ENCODE measurements at regions not wholly inside any gene's neighbourhood (a gene's known extent, or its start where the extent isn't known, plus 50 kb on each side); places are given as distances from the start of the nearest gene placed in this dataset.

GRCh38 chr12:13841358-13841757, 140.0 kb downstream of the GRIN2B start:
- DNase-seq (ENCODE audit: low read depth, low spot score), result no peak

GRCh38 chr12:13839365-13840336, 141.8 kb downstream of the GRIN2B start:
- DNase-seq (ENCODE audit: low read depth, low spot score), result no peak

- DNase-seq (ENCODE audit: low read depth, low spot score), result no peak
These were observed 145.3 kb downstream of the GRIN2B start for GRCh38 chr12:13836099-13836498.

GRCh38 chr12:13835652-13836051, 145.8 kb downstream of the GRIN2B start:
- DNase-seq (ENCODE audit: low read depth, low spot score), result no peak

GRCh38 chr12:13834241-13834640, 147.2 kb downstream of the GRIN2B start:
- DNase-seq (ENCODE audit: low read depth, low spot score), result no peak

- no peak for DNase-seq (ENCODE audit: low read depth, low spot score)
These were observed 164.3 kb downstream of the GRIN2B start for GRCh38 chr12:13817131-13817530.

DNA sequence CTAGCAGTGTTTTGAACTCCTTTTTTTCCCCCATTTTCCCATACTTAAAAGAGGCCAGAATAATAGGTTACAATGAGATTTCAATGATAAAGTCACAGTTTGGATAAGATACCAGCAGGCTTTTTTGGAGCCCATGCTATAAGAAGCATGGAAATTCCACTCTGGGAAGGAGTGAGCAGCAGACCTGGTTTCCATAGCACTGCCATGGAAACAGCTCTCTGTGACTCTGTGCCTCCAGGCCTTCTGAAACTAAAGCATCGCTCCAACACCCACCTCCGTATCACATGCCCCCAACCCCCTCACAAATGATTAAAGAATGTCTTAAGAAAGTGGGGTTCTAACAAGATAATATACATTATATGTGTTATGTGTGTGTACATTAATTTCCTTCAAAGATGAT, 165.0 kb downstream of the GRIN2B start:
- no peak for DNase-seq (ENCODE audit: low read depth, low spot score)

DNA sequence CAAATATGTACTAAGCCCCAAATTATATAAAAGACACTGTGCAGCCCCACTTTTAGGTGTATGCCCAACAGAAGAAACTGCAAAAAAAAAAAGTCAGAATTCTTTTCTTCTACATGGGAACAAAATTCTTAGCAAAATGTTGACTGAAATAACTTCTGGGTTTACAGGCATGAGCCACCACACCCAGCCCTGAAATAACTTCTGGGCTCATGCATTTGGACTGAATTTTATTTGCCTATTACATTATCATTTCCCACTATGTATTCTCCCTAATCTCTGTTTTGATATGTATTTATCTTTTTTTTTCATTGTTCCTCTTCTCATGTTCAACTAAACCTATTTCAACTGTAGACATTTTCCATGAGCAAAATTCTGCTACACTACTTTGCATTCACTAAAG, 169.2 kb downstream of the GRIN2B start:
- DNase-seq (ENCODE audit: low read depth, low spot score), result no peak

- no peak for DNase-seq (ENCODE audit: low read depth, low spot score)
These were observed 170.3 kb downstream of the GRIN2B start for GRCh38 chr12:13811061-13811460.

GRCh38 chr12:13805041-13805440, 176.4 kb downstream of the GRIN2B start:
- no peak for DNase-seq (ENCODE audit: low read depth, low spot score)

DNA sequence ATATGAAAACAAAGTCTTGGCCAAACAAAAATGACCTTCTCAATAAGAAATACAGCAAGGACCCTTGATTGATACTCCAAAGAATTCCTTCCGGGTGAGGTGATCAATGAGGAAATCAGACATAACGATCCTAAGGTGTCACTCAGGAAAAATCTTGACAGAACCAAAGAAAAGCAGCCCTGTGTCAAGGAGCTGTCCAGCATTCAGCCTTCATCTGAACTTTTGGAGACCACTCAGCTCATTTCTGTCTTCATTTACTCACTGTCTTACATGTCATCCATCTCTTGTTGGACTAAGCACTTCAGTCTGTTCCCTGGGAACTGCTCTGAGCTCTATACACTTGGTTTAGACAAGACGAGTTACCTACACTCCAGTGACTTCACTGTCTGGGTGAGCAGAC, 179.9 kb downstream of the GRIN2B start:
- no peak for DNase-seq (ENCODE audit: low read depth, low spot score)

DNA sequence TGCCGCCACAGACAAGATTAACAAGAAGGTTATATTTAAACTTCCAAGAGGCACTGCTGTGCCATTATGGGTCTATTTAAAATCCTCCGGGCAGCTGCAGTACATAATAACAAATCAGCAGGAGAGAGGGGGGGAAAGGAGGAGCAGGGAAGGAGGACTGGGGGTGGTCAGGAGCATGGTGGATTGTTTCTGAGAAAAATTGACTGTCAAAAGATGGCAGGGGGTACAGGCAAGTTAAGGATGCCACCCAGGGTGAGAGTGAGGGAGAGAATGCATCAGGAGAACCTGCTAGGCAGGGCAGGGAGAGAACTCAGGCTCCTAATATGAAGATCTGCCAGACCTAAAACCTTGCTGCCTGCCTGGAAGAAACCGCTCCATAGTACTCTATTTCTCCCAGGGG, 181.8 kb downstream of the GRIN2B start:
- DNase-seq (ENCODE audit: low read depth, low spot score), result no peak

DNA sequence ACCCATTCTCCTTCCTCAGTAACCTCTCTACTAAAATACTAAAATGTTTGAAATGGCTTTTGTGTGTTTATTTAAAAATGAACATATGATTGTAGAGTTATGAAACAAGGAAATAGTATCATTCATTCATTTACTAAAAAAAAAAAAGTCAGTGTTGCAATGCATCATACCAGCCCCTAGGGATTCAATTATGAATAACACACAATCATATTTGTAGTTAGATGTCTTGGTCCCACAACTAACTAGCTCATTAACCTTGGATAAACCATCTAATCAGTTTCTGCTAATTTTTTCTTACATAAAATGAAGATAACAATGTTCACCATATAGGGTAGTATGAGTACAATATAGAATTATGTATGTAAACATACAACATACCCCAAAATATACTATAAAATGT, 183.2 kb downstream of the GRIN2B start:
- DNase-seq (ENCODE audit: low read depth, low spot score), result no peak

DNA sequence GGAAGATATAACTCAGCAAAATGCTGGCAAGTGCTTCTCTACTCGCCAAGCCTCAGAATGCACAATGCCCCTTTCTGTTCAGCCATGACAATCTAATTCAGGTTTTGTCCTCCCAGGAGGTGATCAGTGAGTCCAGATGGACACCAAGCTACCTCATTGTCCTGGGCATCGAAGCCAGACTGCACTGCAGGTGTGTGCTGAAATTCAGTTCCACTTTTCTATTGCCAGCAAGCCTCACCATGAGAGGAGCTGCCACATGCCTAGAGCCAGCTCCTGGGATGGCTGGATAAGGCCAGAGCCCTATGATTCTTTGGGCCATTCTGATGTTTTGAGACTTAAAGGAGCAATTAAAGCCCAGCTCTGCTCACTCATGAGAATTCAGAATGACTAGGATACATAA, 186.7 kb downstream of the GRIN2B start:
- DNase-seq (ENCODE audit: low read depth, low spot score), result no peak

DNA sequence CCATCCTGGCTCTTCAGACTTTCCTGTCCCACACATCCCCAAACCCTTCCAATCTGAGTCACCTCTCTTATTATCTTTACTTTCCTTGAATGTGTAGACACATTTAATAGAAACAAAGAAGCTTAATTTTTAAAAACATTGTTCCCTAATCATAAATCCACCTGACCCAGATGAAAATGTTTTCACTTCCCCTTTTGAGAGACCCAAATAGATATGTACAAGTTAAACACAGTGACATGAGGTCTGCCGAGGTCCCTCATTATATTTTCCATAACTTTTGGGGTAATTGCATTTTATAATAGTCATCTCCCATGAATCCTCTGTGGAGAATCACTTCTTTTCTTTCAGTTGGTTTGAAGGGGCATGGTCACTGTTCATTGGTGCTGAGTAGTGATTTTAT, 191.1 kb downstream of the GRIN2B start:
- DNase-seq (ENCODE audit: low read depth, low spot score), result no peak

GRCh38 chr12:13788626-13789025, 192.8 kb downstream of the GRIN2B start:
- DNase-seq (ENCODE audit: low read depth, low spot score), result no peak

DNA sequence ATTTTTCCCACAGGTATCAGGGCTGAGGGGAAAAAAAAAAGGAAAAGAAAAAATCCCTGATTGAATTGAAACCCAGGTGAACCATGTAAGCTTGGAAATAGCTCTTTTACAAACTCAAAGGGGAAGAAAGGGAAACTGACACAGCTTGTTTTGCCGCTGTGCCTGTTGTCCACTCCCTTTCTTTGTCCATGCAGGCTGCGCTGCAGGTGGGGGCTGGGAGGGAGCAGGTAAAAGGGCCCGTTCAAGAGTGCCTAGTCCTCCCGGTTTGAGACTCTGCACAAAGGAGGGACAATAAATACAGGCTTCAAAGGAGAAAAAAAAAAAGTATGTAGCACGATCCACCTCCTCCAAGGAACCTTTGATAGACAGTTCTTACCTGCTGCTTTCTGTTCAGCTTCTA, 194.8 kb downstream of the GRIN2B start:
- DNase-seq (ENCODE audit: low read depth, low spot score), result no peak

- DNase-seq (ENCODE audit: low read depth, low spot score), result no peak
These were observed 196.9 kb downstream of the GRIN2B start for GRCh38 chr12:13784504-13784903.

DNA sequence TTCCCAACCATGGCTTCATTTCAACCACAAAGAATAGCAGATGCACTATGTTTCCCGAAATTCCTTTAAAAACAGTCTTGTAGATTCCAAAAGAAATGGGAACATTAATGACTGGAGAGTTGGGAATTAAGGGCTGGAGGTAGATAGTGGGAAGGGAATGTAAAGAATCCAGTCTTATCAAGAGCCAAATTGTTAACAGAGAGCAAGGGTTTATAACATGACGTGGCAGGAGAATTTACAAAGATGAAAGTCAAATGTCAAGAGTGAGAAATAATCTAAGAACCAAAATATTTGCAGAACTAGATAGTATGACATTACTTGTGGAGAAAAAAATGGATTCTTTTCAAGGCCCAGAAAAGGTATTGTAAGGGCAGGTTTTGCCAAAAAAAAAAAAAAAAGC, 200.9 kb downstream of the GRIN2B start:
- DNase-seq (ENCODE audit: low read depth, low spot score), result no peak

- no peak for DNase-seq (ENCODE audit: low read depth, low spot score)
These were observed 204.0 kb downstream of the GRIN2B start for GRCh38 chr12:13777374-13777773.

GRCh38 chr12:13772264-13772663, 209.1 kb downstream of the GRIN2B start:
- DNase-seq (ENCODE audit: low read depth, low spot score), result no peak

DNA sequence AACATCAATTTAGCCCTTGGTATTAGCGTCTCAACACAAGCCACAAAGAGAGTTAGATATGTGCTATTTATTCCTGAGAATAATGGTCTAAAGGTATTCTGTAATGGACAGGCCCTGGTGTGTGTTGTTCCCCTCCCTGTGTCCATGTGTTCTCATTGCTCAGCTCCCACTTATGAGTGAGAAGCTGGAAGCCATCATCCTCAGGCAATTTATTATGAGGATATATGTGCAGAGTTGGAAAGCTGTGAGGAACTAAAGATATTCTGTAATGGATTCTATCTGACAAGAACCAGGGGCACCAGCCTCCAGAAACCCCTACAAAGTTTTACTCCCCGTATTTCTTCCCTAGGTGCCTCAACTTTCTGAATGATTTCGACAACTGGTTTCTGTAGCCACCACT, 210.8 kb downstream of the GRIN2B start:
- DNase-seq (ENCODE audit: low read depth, low spot score), result no peak

DNA sequence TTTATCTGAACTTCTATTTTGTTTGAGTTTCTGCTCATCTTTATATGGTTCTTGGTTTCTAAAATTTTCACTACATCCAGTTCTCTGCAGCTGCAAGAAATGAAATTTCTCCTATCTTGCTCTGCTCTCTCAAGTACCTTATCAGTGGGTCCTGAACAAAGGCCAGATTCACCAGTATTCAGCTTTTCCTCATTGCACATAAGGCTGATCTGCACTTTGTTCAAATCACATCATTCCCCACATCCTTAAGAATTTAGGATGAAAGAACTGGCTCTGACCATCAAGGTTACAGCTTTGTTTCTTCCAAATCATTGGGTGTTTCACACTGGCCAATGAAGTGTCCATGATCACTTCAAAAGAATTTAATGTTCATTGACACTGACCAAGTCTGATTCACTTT, 211.4 kb downstream of the GRIN2B start:
- no peak for DNase-seq (ENCODE audit: low read depth, low spot score)

GRCh38 chr12:13769273-13769672, 212.1 kb downstream of the GRIN2B start:
- no peak for DNase-seq (ENCODE audit: low read depth, low spot score)
